GM21528 (cell line): ENCODE measurements at regions not wholly inside any gene's neighbourhood (a gene's known extent, or its start where the extent isn't known, plus 50 kb on each side); places are given as distances from the start of the nearest gene placed in this dataset.

Experiments
- ATAC-seq: cut with Tn5 transposase; IDR thresholded peaks from one replicate; pipeline ENCODE4 v1.9.1; 2021; ENCODE audit warnings: mild to moderate bottlenecking, moderate library complexity; ENCODE audit not compliant: unreplicated experiment, low FRiP score

GRCh38 chr12:77724367-77724957, 106.2 kb upstream of the NAV3 start:
- ATAC-seq: no peak

- no peak for ATAC-seq
These were observed 107.4 kb upstream of the NAV3 start for GRCh38 chr12:77723308-77723707.

GRCh38 chr12:77722536-77722935, 108.2 kb upstream of the NAV3 start:
- no peak for ATAC-seq

GRCh38 chr12:77720258-77720657, 110.4 kb upstream of the NAV3 start:
- no peak for ATAC-seq

- ATAC-seq: no peak
These were observed 120.5 kb upstream of the NAV3 start for GRCh38 chr12:77710209-77710608.

- ATAC-seq: no peak
These were observed 133.6 kb upstream of the NAV3 start for GRCh38 chr12:77697126-77697525.

GRCh38 chr12:77696183-77696582, 134.5 kb upstream of the NAV3 start:
- ATAC-seq: no peak

GRCh38 chr12:77689510-77690086, 141.1 kb upstream of the NAV3 start:
- no peak for ATAC-seq

- no peak for ATAC-seq
These were observed 143.4 kb upstream of the NAV3 start for GRCh38 chr12:77687321-77687720.

GRCh38 chr12:77686760-77687159, 143.9 kb upstream of the NAV3 start:
- ATAC-seq: no peak

GRCh38 chr12:77685901-77686300, 144.8 kb upstream of the NAV3 start:
- no peak for ATAC-seq

GRCh38 chr12:77685112-77685511, 145.6 kb upstream of the NAV3 start:
- no peak for ATAC-seq

- ATAC-seq: no peak
These were observed 148.2 kb upstream of the NAV3 start for GRCh38 chr12:77682488-77682887.

GRCh38 chr12:77681726-77682125, 149.0 kb upstream of the NAV3 start:
- no peak for ATAC-seq

GRCh38 chr12:77679686-77680085, 151.0 kb upstream of the NAV3 start:
- no peak for ATAC-seq

- ATAC-seq: no peak
These were observed 152.1 kb upstream of the NAV3 start for GRCh38 chr12:77678621-77679020.

- ATAC-seq: no peak
These were observed 163.6 kb upstream of the NAV3 start for GRCh38 chr12:77667101-77667500.

- ATAC-seq: no peak
These were observed 182.0 kb upstream of the NAV3 start for GRCh38 chr12:77648716-77649115.

- peak; percentile 82 for ATAC-seq
These were observed 184.6 kb upstream of the NAV3 start for GRCh38 chr12:77645966-77646598.

- no peak for ATAC-seq
These were observed 185.6 kb upstream of the NAV3 start for GRCh38 chr12:77644915-77645605.

- no peak for ATAC-seq
These were observed 188.4 kb upstream of the NAV3 start for GRCh38 chr12:77642246-77642645.

- no peak for ATAC-seq
These were observed 190.3 kb upstream of the NAV3 start for GRCh38 chr12:77640356-77640755.
